HG03139 (cell line): ENCODE measurements at regions not wholly inside any gene's neighbourhood (a gene's known extent, or its start where the extent isn't known, plus 50 kb on each side); places are given as distances from the start of the nearest gene placed in this dataset.

Experiments used
- ATAC-seq: cut with Tn5 transposase; IDR thresholded peaks from one replicate; pipeline ENCODE4 v1.9.1; 2021; ENCODE audit not compliant: unreplicated experiment

DNA sequence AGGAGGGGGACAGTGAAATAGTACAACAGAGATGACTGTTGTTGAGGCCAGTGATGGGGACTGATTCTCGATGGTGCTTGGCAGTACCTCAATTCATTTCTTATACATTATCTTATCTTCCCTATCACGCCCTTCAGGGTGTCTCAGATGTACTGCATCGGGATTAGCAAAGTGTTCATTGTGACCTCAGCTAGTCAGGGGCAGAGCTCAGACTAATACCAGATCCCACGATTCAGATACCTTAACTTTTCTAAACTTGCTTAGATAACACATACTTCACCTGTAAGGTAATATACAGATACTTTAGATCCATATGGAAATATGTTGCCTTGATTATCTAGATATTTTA lies 720.6 kb downstream of the EFNB2 start:
- ATAC-seq: no peak

DNA sequence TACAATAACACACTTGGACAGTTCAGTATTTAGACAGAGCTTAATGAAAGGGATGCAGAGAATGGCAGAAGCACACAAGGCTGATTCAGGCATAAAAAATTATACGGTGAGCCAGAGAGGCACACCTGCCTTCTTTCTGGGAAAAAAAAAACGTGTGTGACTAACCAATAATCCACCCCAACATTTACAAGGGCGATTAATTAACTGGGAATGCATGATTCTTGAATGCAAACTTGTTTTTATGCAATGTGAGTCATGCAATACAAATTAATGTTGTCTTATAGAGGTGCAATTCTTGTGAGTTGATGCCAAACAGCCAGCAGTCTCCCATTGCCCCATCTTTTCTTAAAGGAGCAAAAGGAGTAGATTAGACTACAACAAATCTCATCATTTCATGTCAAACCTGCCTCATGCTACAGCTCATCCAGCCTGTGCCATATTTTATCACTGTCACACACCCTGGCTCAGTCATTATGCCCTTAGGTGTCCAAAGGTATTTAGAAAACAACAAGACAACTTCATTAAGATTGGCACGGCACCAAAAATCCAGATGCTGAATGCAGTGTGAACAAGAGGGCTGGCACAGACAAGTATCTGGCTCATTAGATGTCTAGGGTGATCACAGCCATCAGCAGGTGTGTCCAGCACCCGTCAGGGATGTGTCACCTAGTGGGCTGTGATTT lies 721.1 kb downstream of the EFNB2 start:
- ATAC-seq: no peak

DNA sequence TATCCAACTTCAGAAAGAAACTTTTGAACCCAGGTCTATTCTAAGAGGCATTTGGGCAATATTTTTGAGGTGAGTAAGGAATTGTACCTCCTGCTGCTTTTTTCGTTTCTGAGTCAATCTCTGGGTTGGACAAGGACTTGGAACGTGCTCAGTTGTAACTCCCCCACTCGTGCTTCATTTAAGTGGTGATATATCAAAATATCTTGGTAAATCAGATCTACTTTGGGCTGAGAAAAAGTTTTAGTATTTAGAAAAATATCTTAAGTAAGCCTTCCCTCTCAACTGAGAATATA lies 728.9 kb downstream of the EFNB2 start:
- ATAC-seq: no peak

DNA sequence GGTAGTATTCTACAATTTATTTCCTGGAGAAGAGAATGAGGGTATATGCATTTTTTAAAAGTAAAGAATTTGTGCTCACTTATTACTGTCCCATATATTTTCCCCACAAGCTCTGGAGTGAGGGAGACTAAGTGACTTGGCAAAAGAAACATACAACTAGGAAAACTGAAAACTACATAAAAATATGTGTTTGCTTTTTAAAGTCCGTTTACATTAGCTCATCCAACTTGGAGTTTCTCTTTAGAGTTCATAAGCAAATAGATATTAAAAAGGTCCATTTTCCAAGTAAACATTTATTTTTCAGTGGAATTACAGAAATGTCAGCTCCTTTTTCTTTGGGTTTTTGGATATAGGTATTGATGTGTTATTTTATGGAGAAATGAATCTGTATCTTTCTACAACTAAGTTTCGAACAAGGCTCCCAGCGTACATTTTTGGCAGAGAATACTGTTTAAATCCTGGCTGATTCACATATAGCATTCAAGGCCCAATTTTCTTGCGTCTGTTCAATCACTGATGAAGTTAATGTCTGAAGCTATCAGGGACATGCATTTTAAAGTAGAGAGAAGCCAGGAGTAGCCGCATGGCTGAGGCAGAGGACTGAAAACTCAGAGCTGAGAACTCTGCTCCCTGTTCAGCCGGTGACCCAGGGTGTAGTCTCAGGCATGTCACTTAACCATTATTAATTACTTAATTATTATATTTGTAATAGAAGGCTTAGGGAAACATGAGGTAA lies 729.4 kb downstream of the EFNB2 start:
- ATAC-seq: no peak

DNA sequence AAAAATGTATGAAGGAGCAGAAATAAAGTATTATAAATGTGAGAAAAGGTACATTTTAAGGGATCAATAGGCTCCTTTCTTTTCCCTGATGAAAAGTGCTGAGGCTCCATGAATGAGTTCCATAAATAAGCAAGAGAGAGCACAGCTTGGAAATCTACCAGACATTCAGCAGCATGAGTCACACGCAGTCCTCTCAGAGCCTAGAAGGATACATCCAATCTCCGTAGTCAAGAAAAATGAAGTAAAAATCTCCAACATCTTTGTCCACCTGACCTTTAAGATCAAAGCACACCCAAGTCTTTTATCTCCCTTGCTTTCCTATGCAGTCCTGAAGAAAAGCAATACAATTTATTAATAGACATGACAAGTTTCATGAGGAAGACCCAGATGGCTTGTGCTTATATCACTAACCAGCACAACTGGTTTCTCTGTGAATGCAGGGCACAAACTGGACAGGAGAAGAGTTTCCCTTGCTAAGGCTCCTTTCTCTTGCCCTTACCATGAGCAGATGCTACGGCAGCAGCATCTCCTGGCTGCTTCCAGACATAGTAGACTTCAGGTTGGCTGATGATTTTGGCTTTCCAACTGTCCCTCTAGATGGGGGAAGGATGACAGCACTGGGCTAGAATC lies 730.8 kb downstream of the EFNB2 start:
- no peak for ATAC-seq

DNA sequence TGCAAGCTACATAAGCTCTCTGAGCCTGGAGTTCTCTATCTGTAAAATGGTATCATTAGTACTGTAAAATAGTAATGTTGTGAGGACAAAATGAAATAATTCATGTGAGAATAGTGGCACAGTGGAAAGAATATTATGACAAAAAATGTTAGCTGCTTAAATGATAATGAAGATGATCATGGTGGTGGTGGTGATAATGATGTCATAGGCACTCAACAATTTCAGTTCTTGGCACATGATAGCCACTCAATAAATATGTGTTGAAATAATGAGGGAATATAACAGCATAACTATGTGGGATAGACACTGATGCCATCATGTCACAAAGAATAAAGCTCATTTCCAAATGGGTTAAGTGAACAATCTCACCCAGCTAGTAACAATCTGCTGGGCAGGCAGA lies 736.3 kb downstream of the EFNB2 start:
- ATAC-seq: no peak

DNA sequence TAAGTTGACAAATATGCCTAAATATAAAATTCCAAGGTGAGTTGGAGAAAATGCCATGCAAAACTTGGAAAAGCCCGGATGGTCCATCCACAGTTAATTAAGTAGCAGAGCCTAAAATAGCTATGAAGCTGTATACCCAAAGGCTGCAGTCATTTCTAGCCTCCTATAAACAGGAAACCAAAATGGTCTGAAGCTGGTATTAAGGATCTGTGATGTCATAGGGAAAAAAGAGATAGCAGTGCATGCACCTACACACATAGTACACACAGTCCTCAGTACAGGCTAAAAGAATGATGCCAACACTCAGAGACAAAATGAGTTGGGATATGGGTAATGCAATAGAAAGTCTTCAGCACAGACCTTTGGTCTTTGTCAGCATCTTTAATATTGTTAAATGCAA lies 736.9 kb downstream of the EFNB2 start:
- ATAC-seq: no peak

DNA sequence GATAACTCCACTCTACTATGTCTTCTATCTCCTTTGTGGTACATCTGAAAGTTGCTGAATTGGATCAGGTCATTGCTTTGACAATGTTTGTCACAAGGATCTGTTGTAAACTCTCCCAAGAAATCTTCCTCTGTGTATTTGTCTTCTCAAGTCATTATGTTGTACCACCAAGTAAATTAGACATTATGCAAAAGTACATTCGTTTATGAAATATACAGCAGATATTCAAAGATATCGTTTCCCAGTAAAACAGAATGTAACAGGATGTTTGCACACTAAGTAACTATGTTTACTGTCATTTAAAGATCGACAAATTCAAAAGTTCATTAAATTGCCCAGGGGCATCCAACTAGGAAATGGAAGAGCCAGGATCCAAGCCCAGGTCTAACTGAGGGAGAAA lies 739.4 kb downstream of the EFNB2 start:
- ATAC-seq: no peak

DNA sequence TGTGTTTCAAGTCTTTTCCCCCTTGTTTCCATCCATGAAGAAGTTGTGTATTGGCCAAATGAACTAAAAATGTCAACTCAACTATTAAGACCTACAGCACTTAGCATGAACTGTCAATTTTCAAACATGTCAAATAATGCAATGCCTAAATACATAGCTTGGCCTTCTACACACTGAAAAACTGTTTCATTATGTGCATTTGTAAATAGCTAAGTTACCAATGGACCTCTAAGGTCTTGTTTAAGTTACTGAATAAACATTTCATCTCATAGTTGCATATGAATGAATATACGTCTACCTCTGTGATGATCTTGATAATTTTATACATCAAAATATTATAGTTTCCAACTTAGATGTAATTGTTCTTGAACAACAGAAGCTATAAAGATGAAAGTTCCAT lies 744.5 kb downstream of the EFNB2 start:
- no peak for ATAC-seq

DNA sequence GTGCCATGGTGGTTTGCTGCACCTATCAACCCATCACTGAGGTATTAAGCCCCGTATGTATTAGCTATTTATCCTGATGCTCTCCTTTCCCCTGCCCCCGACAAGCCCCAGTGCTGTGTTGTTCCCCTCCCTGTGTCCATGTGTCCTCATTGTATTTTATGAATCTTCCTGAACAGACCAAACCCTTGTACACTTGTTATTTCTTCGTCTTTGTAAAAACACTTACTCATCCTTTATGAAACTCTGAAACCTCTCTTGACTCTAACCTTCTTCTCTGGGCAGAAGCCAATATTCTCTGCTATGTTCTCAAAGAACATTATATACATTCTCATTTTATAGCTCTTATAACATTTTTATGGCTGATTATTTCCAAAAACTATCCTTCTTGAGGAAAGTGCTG lies 746.9 kb downstream of the EFNB2 start:
- ATAC-seq: no peak

DNA sequence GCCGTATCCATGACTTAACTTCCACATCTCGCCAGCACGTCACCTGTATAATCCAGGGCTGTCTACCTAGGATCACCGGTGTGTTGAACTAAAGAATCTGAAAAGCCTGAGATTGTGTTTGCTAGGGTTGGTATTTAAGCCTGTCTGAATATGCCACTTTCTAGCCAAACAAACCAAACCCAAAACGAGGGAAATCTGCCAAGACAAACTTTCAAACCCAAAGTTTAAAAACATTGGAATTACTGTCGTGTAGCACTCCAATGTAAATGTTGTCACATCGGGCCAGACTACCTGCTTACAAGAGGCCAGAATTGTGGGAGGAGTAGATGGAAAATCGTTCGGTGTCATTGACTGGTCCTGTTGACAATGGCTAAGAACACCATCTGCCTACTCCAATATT lies 747.8 kb downstream of the EFNB2 start:
- ATAC-seq: no peak

DNA sequence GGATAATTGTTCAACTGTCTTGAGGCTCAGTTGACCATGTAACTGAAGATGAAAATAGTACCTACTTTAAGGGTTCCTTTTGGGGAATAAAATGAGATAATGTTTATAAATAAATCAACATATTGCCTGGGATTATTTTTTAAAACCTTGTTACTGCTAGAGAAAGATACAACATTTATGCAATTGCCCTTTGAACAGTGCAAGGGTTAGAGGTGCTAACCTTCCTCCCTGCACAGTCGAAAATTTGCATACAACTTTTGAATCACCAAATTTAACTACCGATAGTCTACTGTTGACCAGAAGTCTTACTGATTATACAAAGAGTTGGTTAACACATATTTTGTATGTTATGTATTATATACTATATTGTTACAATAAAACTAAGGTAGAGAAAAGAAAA lies 750.0 kb downstream of the EFNB2 start:
- no peak for ATAC-seq

DNA sequence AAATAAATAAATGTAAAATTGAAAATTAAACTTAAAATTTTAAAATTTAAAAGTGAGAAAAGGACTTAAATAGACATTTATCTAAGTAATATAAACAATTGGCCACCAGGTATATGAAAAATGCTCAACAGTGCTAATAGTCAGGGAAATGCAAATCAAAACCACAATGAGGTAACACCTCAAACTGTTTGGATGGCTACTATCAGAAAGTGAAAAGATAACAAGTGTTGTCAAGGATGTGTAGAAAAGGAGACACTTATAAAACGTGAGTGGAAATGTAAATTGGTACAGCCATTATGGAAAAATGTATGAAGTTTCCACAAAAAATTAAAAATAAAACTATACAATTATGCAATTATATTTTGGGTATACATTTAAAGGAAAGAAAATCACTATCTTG lies 752.2 kb downstream of the EFNB2 start:
- no peak for ATAC-seq

DNA sequence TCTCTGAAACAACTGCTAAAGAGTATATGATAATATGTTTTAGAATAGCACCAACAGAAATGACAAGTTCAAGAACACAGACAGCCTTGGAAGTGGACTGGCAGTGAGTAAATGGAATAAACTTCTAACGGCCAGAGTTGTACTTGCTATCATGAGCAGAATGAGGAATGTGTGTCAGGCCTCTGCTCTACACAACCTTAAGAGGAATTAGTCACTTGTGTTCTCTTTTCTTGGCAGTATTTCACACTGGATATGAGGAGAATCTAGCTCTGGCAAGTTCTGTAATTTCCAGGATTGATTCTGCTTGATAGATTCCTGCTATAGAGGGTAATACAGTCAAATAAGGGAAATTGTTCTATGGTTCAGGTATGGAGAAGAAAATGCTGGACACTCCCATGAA lies 757.3 kb downstream of the EFNB2 start:
- no peak for ATAC-seq

DNA sequence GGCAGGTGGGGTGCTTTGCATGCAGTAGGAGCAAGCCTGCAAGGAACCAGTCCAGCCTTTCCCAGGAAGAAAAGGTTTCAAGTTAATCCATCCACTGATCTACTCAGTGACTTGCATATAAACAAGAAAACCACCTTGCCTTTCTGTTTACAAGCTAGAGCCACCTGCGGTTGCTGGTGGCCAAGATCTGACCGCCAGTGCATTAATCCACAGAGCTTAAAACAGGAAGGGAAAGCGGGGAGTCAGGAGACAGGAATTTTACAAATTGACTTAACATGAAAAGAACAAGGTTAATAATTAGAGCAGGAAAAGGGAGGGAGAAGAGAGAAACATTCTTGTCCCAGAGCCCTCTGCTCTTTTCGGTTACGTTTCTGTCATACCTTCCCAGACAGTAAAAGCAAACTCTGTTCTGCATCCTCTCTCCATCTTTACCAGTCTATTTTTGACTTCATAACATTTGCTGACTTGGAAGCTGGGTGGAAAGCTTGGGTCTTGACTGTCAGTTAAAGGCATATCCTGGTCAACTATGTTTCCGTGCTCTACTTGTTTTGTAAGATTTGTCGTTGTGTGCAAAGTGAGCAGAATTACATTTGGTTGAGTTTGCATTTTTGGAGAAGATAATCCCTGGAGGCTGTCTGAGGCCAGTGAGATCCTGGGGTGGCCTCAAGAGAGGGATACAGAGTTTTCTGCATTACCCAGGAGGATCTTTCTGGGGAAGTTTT lies 760.6 kb downstream of the EFNB2 start:
- no peak for ATAC-seq

DNA sequence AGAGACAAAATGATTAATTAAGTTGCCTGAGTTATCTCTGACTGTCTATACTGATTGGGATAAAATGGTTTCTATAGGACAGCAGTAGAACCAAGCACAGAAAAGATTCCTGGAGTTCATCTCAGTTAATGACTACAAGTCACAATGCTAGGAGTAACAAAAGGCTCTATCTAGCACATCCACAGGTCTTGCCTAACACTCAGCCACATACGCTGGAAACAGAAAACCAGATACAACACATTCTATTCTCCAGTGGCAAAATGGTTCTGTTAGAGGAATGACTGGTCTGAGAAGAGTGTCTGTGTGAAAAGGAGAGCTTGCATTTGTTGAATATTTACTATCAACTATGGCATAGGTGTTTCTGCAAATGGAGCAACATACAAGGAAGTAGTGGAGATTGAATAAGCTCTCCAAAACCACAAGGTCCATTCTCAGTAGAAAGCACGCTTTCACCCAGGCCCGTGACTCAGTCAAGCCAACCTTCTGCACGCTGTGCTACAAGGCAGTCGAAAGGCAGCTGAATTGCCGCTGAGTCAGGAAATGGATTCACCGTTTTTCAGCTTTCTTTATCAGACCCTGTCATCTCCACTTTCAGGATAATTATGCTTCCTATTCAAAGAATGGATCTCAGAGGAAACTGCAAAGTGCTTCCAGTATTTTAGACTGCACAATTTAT lies 761.5 kb downstream of the EFNB2 start:
- no peak for ATAC-seq

DNA sequence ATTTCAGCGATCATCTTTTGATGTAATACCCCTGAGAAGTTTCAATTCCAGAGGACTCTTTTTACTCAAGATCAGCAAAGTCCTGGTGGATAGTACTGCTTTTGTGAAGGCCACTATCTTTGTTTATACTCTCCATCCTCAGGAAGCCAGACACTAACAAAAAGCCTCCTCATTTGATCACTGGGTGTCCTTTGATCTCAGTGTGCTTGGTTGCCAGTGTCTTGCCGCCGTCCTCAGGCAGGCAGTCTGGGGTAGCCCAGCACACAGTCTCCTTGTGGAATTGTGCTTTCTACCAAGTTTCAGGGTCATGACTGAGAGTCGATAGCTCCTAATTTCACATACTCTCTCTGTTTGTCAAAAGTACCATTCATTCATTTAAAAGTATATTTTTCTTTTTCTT lies 762.2 kb downstream of the EFNB2 start:
- no peak for ATAC-seq

DNA sequence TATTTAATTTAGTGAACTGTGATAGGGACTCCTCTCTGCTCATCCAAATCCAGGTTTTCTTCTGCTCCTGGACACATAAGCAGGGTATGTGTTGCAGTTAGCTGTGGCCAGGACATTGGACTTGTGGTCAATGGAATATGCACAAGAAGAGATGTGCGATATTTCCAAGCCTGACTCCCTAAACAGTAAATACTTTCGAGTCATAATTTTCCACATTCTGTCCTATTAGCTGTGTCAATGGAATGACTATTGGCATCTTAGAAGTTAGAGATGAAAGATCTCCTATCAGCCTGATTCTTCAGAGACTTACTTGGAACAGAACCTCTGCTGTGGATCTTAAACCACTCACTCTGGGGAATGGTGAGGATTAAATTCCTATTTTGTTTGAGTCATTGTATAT lies 771.0 kb downstream of the EFNB2 start:
- ATAC-seq: no peak

DNA sequence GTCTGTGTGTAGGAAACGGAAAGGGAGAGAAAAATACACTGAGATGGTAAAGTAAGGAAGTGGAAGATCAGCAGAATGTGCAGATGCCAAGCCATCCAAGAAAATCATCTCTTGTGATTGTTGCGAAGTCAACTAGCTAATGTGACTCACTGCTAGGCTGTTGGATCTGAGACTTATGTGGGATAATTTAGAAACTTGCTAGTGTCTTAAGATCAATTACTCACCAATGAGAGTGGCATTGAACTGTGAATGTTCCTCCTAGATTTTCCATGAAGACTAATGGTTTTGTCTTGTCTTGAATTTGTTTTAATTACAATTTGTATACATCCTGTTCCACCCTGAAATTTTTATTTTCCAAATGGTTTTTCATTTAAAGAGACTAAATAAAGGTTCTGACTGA lies 771.6 kb downstream of the EFNB2 start:
- no peak for ATAC-seq

DNA sequence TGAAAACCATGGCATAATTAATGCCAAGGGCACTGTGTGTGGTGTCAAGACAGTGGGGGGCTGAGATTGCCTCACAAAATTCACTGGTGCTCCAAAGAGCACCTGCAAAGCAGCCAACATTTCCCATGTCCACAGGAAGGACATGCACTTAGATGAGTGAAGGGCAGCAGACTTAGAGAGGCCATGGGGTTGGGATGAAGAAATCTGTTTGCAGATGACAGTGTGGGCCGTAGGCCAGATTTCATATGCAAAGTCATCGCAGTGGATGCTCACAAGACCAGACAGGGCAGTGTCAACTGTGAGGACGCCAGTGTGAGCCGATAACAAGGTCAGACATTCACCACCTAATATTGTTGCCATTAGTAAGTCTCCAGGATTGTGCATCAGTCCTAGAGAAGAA lies 773.4 kb downstream of the EFNB2 start:
- no peak for ATAC-seq
